Parathyroid adenoma (tissue), 2 donors: ENCODE measurements at regions not wholly inside any gene's neighbourhood (a gene's known extent, or its start where the extent isn't known, plus 50 kb on each side); places are given as distances from the start of the nearest gene placed in this dataset.

Experiments
- H2AFZ ChIP-seq: fragments of 300-600 bp; sonication (generic); one replicate; pipeline ENCODE4 v1.7.0; 2017; ENCODE audit warnings: antibody characterized with exemption, mild to moderate bottlenecking
- H3K27ac ChIP-seq: fragments of 300-600 bp; sonication (generic); one replicate; pipeline ENCODE4 v1.7.0; 2017
- H3K27me3 ChIP-seq: fragments of 300-600 bp; sonication (generic); one replicate; pipeline ENCODE4 v1.7.0; 2017; ENCODE audit warnings: low read length; ENCODE audit not compliant: control insufficient read depth, insufficient read depth
- H3K36me3 ChIP-seq: fragments of 300-600 bp; sonication (generic); one replicate; pipeline ENCODE4 v1.7.0; 2017; ENCODE audit warnings: low read length; ENCODE audit not compliant: control insufficient read depth, insufficient read depth
- H3K4me1 ChIP-seq: fragments of 300-600 bp; sonication (generic); one replicate; pipeline ENCODE4 v1.7.0; 2017; ENCODE audit warnings: control low read depth
- H3K4me2 ChIP-seq: fragments of 300-600 bp; sonication (generic); one replicate; pipeline ENCODE4 v1.7.0; 2017; ENCODE audit warnings: low read length
- H3K4me3 ChIP-seq: fragments of 300-600 bp; sonication (generic); one replicate; pipeline ENCODE4 v1.7.0; 2017; ENCODE audit warnings: low read depth, low read length
- H3K79me2 ChIP-seq: fragments of 300-600 bp; sonication (generic); one replicate; pipeline ENCODE4 v1.7.0; 2017; ENCODE audit warnings: control low read depth
- H3K9ac ChIP-seq: fragments of 300-600 bp; sonication (generic); one replicate; pipeline ENCODE4 v1.7.0; 2017; ENCODE audit warnings: mild to moderate bottlenecking
- H3K9me3 ChIP-seq: fragments of 300-600 bp; sonication (generic); one replicate; pipeline ENCODE4 v1.7.0; 2017; ENCODE audit warnings: low read length; ENCODE audit not compliant: control insufficient read depth
- CTCF ChIP-seq: fragments of 300-600 bp; sonication (generic); IDR thresholded peaks from one replicate; pipeline ENCODE4 v1.7.0; 2017; ENCODE audit warnings: antibody characterized with exemption, mild to moderate bottlenecking
- donor health status: primary hyperparathyroidism.

GRCh38 chr3:87128006-87128405 lies 99.1 kb upstream of the CHMP2B start:
- Histone ChIP-seq H3K4me2 (no peak overlapping the region), H3K9me3 (no peaks in the 10 kb centered on the region), H3K4me3 (no peak overlapping the region), H3K9ac (no peak overlapping the region), H3K27ac (no peak overlapping the region), H3K79me2 (no peaks in the 10 kb centered on the region), H3K36me3 (no peaks in the 10 kb centered on the region), H3K27me3 (no peaks in the 10 kb centered on the region), H2AFZ (no peak overlapping the region), H3K4me1 (no peaks in the 10 kb centered on the region)
- no peak for TF ChIP-seq CTCF

GRCh38 chr3:87127281-87127680 lies 99.8 kb upstream of the CHMP2B start:
- H3K27me3 ChIP-seq, result no peaks in the 10 kb centered on the region
- no peak for TF ChIP-seq CTCF

GRCh38 chr3:87126321-87126720 lies 100.8 kb upstream of the CHMP2B start:
- Histone ChIP-seq H3K27ac (no peak overlapping the region), H3K4me2 (no peak overlapping the region), H3K9ac (no peak overlapping the region), H3K9me3 (no peaks in the 10 kb centered on the region), H3K36me3 (no peaks in the 10 kb centered on the region), H3K4me1 (no peaks in the 10 kb centered on the region), H3K27me3 (no peaks in the 10 kb centered on the region), H3K4me3 (no peak overlapping the region), H2AFZ (no peak overlapping the region), H3K79me2 (no peaks in the 10 kb centered on the region)
- TF ChIP-seq CTCF, result no peak

More at GRCh38 chr3:87127281-87127680, 99.8 kb upstream of the CHMP2B start:
- Histone ChIP-seq H3K27ac (no peak overlapping the region), H3K9ac (no peak overlapping the region), H3K36me3 (no peaks in the 10 kb centered on the region), H3K4me2 (no peak overlapping the region), H3K9me3 (no peaks in the 10 kb centered on the region), H3K4me1 (no peaks in the 10 kb centered on the region), H3K4me3 (no peak overlapping the region), H3K79me2 (no peaks in the 10 kb centered on the region), H2AFZ (no peak overlapping the region)

- Histone ChIP-seq H3K27me3 (no peaks in the 10 kb centered on the region), H3K9ac (no peak overlapping the region), H3K36me3 (no peaks in the 10 kb centered on the region), H3K4me3 (no peak overlapping the region), H3K9me3 (no peaks in the 10 kb centered on the region), H2AFZ (no peak overlapping the region), H3K27ac (no peak overlapping the region), H3K4me2 (no peak overlapping the region), H3K79me2 (no peaks in the 10 kb centered on the region), H3K4me1 (no peaks in the 10 kb centered on the region)
- TF ChIP-seq CTCF, result no peak
Observed at GRCh38 chr3:87125116-87125515, 102.0 kb upstream of the CHMP2B start.

- no peaks in the 10 kb centered on the region for H3K79me2 ChIP-seq
- H3K4me2 ChIP-seq, result no peak overlapping the region
- no peaks in the 10 kb centered on the region for H3K36me3 ChIP-seq
- H3K4me1 ChIP-seq, result no peaks in the 10 kb centered on the region
- no peak overlapping the region for H2AFZ ChIP-seq
- no peak overlapping the region for H3K4me3 ChIP-seq
- no peaks in the 10 kb centered on the region for H3K27me3 ChIP-seq
- no peak for TF ChIP-seq CTCF
- H3K9ac ChIP-seq, result no peak overlapping the region
- no peak overlapping the region for H3K27ac ChIP-seq
- no peaks in the 10 kb centered on the region for H3K9me3 ChIP-seq
Observed at GRCh38 chr3:87122766-87123165, 104.3 kb upstream of the CHMP2B start.
